ENCODE measurements at regions not wholly inside any gene's neighbourhood (a gene's known extent, or its start where the extent isn't known, plus 50 kb on each side); places are given as distances from the start of the nearest gene placed in this dataset.

DNA sequence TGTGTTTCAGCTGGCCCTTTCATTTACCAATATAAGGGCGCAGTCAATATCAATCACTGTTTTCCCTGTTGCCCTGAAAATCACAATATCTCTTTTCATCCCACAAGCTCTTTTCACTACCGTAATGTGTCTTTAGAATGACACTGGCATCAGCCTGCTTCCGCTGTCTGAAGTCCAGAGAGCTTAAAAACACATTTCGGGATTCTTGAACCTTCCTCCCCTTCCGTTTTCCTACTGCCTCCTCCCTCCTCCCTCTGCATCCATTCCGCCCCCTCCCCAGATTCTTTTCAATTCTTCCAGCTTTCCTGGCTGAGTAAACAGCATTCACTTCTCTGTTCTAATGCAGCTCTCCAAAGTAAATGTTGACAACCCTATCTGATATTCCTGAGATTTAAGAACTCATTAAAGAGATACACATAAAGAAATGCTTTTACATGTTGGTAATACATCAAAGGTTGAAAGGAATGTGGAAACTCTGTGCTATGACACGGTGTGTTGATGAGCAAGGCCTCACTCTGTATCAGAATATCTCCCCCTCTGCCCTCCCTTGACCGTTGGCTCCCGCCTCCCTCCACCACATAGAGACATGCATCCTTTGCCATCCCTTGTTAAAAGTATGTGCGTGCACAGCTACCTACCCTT is 83.5 kb upstream of the SPRY1 start:
- TF ChIP-seq CTCF (IDR thresholded peaks at IDR 0.05): no peak
- peak; percentile 34 for TF ChIP-seq POLR2AphosphoS5 (IDR thresholded peaks at IDR 0.05)
- TF ChIP-seq POLR2A (IDR thresholded peaks at IDR 0.05): no peak
